ENCODE measurements at regions not wholly inside any gene's neighbourhood (a gene's known extent, or its start where the extent isn't known, plus 50 kb on each side); places are given as distances from the start of the nearest gene placed in this dataset.
"Not testable (repeated sequence)": the region's sequence is repeated elsewhere in the genome, so short reads cannot be mapped to it uniquely, and the experiment has no call there.

GRCh38 chr3:157857440-157857839 is 248.8 kb downstream of the SHOX2 start:
- no peak for DNase-seq (ENCODE audit: low read depth)

- no peak for DNase-seq (ENCODE audit: low read depth)
Observed at GRCh38 chr3:157856078-157856939, 249.9 kb downstream of the SHOX2 start.

- DNase-seq (ENCODE audit: low read depth), result not testable (repeated sequence)
Observed at GRCh38 chr3:157845839-157846238, 260.4 kb downstream of the SHOX2 start.

- DNase-seq (ENCODE audit: low read depth), result no peak
Observed at GRCh38 chr3:157844800-157845565, 261.2 kb downstream of the SHOX2 start.

GRCh38 chr3:157844216-157844615 is 262.0 kb downstream of the SHOX2 start:
- DNase-seq (ENCODE audit: low read depth), result no peak

GRCh38 chr3:157841029-157841428 is 265.2 kb downstream of the SHOX2 start:
- DNase-seq (ENCODE audit: low read depth), result no peak

GRCh38 chr3:157840564-157840963 is 265.7 kb downstream of the SHOX2 start:
- no peak for DNase-seq (ENCODE audit: low read depth)

- no peak for DNase-seq (ENCODE audit: low read depth)
Observed at GRCh38 chr3:157838457-157838856, 267.8 kb downstream of the SHOX2 start.

- DNase-seq (ENCODE audit: low read depth), result no peak
Observed at GRCh38 chr3:157837336-157837735, 268.9 kb downstream of the SHOX2 start.

GRCh38 chr3:157836022-157836421 is 270.2 kb downstream of the SHOX2 start:
- no peak for DNase-seq (ENCODE audit: low read depth)

GRCh38 chr3:157832588-157832987 is 273.6 kb downstream of the SHOX2 start:
- no peak for DNase-seq (ENCODE audit: low read depth)

- no peak for DNase-seq (ENCODE audit: low read depth)
Observed at GRCh38 chr3:157830556-157831236, 275.5 kb downstream of the SHOX2 start.

GRCh38 chr3:157829786-157830185 is 276.4 kb downstream of the SHOX2 start:
- no peak for DNase-seq (ENCODE audit: low read depth)

- DNase-seq (ENCODE audit: low read depth), result no peak
Observed at GRCh38 chr3:157824281-157824680, 281.9 kb downstream of the SHOX2 start.

GRCh38 chr3:157823050-157823449 is 283.2 kb downstream of the SHOX2 start:
- no peak for DNase-seq (ENCODE audit: low read depth)

GRCh38 chr3:157820157-157820517 is 286.1 kb downstream of the SHOX2 start:
- DNase-seq (ENCODE audit: low read depth), result no peak

- no peak for DNase-seq (ENCODE audit: low read depth)
Observed at GRCh38 chr3:157819270-157820156, 286.7 kb downstream of the SHOX2 start.

GRCh38 chr3:157816896-157817295 is 289.3 kb downstream of the SHOX2 start:
- no peak for DNase-seq (ENCODE audit: low read depth)

- no peak for DNase-seq (ENCODE audit: low read depth)
Observed at GRCh38 chr3:157816296-157816695, 289.9 kb downstream of the SHOX2 start.

- DNase-seq (ENCODE audit: low read depth), result no peak
Observed at GRCh38 chr3:157815739-157816138, 290.5 kb downstream of the SHOX2 start.

GRCh38 chr3:157810924-157811718 is 295.1 kb downstream of the SHOX2 start:
- DNase-seq (ENCODE audit: low read depth), result no peak

All from stimulated activated CD8-positive, alpha-beta memory T cell treated with anti-CD3 and anti-CD28 coated beads, Interleukin-15, amount 100 ng/mL, for 1 hour (primary cell).